HUES64 (cell line): ENCODE measurements at regions not wholly inside any gene's neighbourhood (a gene's known extent, or its start where the extent isn't known, plus 50 kb on each side); places are given as distances from the start of the nearest gene placed in this dataset.

Source experiments
- H3K27ac ChIP-seq: 2 replicates; pipeline ENCODE4 v1.7.0; 2013; ENCODE audit warnings: low read depth, low read length, inconsistent platforms
- H3K27me3 ChIP-seq: 2 replicates; pipeline ENCODE4 v1.6.1; 2013; ENCODE audit warnings: mild to moderate bottlenecking, low read length; ENCODE audit not compliant: insufficient read depth
- H3K36me3 ChIP-seq: 2 replicates; pipeline ENCODE4 v1.6.1; 2013; ENCODE audit warnings: mild to moderate bottlenecking, low read length; ENCODE audit not compliant: insufficient read depth
- H3K4me1 ChIP-seq: 2 replicates; pipeline ENCODE4 v1.6.1; 2013; ENCODE audit warnings: mild to moderate bottlenecking, low read length, moderate library complexity; ENCODE audit not compliant: insufficient read depth
- H3K4me3 ChIP-seq: 2 replicates; pipeline ENCODE4 v1.5.1; 2013; ENCODE audit warnings: mild to moderate bottlenecking, low read length, moderate library complexity
- H3K9ac ChIP-seq: 2 replicates; pipeline ENCODE4 v1.6.1; 2013; ENCODE audit warnings: mild to moderate bottlenecking, low read depth, low read length
- H3K9me3 ChIP-seq: 2 replicates; pipeline ENCODE4 v1.6.1; 2013; ENCODE audit warnings: low read depth, low read length; ENCODE audit not compliant: insufficient read depth
- WGBS: fragments of 150-250, 120-280 bp; methylation state at CpG from one replicate; pipeline ENCODE4 v1.1.7; 2013; ENCODE audit warnings: missing lambda C conversion rate; 5-methylcytosine and 5-hydroxymethylcytosine counted together

GRCh38 chr3:25338158-25338725 lies 89.8 kb upstream of the RARB start:
- Histone ChIP-seq H3K9ac (no peak overlapping the region), H3K4me1 (no peaks in the 10 kb centered on the region; the same call in 1 of the 2 replicates), H3K36me3 (no peaks in the 10 kb centered on the region), H3K27ac (no peak overlapping the region), H3K9me3 (no peaks in the 10 kb centered on the region), H3K27me3 (no peaks in the 10 kb centered on the region), H3K4me3 (no peak overlapping the region)
- WGBS: 79% methylated on average over 1 of the region's 1 CpG

- no peak overlapping the region for H3K4me3 ChIP-seq
- H3K9ac ChIP-seq: no peak overlapping the region
- no peaks in the 10 kb centered on the region for H3K9me3 ChIP-seq
- no peaks in the 10 kb centered on the region for H3K27me3 ChIP-seq
- H3K27ac ChIP-seq: no peak overlapping the region
- no peaks in the 10 kb centered on the region; the same call in 1 of the 2 replicates for H3K4me1 ChIP-seq
- 95% methylated on average over 9 of the region's 9 CpGs for WGBS
- H3K36me3 ChIP-seq: no peaks in the 10 kb centered on the region
These were observed 88.8 kb upstream of the RARB start for GRCh38 chr3:25339225-25339624.

GRCh38 chr3:25344670-25345069 lies 83.4 kb upstream of the RARB start:
- Histone ChIP-seq H3K4me3 (no peak overlapping the region), H3K27ac (no peak overlapping the region), H3K27me3 (no peaks in the 10 kb centered on the region), H3K4me1 (no peaks in the 10 kb centered on the region; the same call in 1 of the 2 replicates), H3K9ac (no peak overlapping the region), H3K36me3 (no peaks in the 10 kb centered on the region), H3K9me3 (no peaks in the 10 kb centered on the region)
- WGBS: 88% methylated on average over 1 of the region's 1 CpG

- H3K4me1 ChIP-seq: no peaks in the 10 kb centered on the region
- H3K27me3 ChIP-seq: no peaks in the 10 kb centered on the region
- no peak overlapping the region for H3K4me3 ChIP-seq
- WGBS: 92% methylated on average over 6 of the region's 6 CpGs
- no peak overlapping the region for H3K27ac ChIP-seq
- H3K9me3 ChIP-seq: no peaks in the 10 kb centered on the region
- no peak overlapping the region for H3K9ac ChIP-seq
- no peaks in the 10 kb centered on the region for H3K36me3 ChIP-seq
These were observed 79.0 kb upstream of the RARB start for GRCh38 chr3:25349095-25349494.

GRCh38 chr3:25349828-25350724 lies 78.0 kb upstream of the RARB start:
- Histone ChIP-seq H3K9me3 (no peaks in the 10 kb centered on the region), H3K36me3 (no peaks in the 10 kb centered on the region), H3K4me3 (no peak overlapping the region), H3K27ac (no peak overlapping the region), H3K27me3 (no peaks in the 10 kb centered on the region), H3K4me1 (no peaks in the 10 kb centered on the region), H3K9ac (no peak overlapping the region)
- WGBS: 94% methylated on average over 3 of the region's 6 CpGs

- Histone ChIP-seq H3K9ac (no peak overlapping the region), H3K27ac (no peak overlapping the region), H3K36me3 (no peaks in the 10 kb centered on the region), H3K4me3 (no peak overlapping the region), H3K27me3 (no peaks in the 10 kb centered on the region), H3K9me3 (no peaks in the 10 kb centered on the region), H3K4me1 (no peaks in the 10 kb centered on the region)
- 93% methylated on average over 5 of the region's 5 CpGs for WGBS
These were observed 77.3 kb upstream of the RARB start for GRCh38 chr3:25350725-25351114.

GRCh38 chr3:25354071-25354470 lies 74.0 kb upstream of the RARB start:
- H3K36me3 ChIP-seq: no peaks in the 10 kb centered on the region
- no peak overlapping the region for H3K9ac ChIP-seq
- WGBS: 94% methylated on average over 1 of the region's 3 CpGs
- H3K27ac ChIP-seq: no peak overlapping the region
- H3K27me3 ChIP-seq: no peaks in the 10 kb centered on the region
- H3K4me1 ChIP-seq: no peaks in the 10 kb centered on the region
- H3K4me3 ChIP-seq: no peak overlapping the region
- no peaks in the 10 kb centered on the region for H3K9me3 ChIP-seq

- Histone ChIP-seq H3K36me3 (no peaks in the 10 kb centered on the region), H3K9me3 (no peaks in the 10 kb centered on the region), H3K9ac (no peak overlapping the region), H3K27ac (no peak overlapping the region), H3K27me3 (no peaks in the 10 kb centered on the region), H3K4me1 (no peaks in the 10 kb centered on the region), H3K4me3 (no peak overlapping the region)
- WGBS: 86% methylated on average over 3 of the region's 4 CpGs
These were observed 72.8 kb upstream of the RARB start for GRCh38 chr3:25355034-25355885.

GRCh38 chr3:25355998-25356397 lies 72.1 kb upstream of the RARB start:
- no peaks in the 10 kb centered on the region for H3K4me1 ChIP-seq
- H3K9ac ChIP-seq: no peak overlapping the region
- no peaks in the 10 kb centered on the region for H3K36me3 ChIP-seq
- 82% methylated on average over 2 of the region's 3 CpGs for WGBS
- no peaks in the 10 kb centered on the region for H3K27me3 ChIP-seq
- no peak overlapping the region for H3K4me3 ChIP-seq
- no peak overlapping the region for H3K27ac ChIP-seq
- H3K9me3 ChIP-seq: no peaks in the 10 kb centered on the region

GRCh38 chr3:25362118-25362517 lies 65.9 kb upstream of the RARB start:
- H3K36me3 ChIP-seq: no peaks in the 10 kb centered on the region
- WGBS: 90% methylated on average over 7 of the region's 7 CpGs

GRCh38 chr3:25365636-25366035 lies 62.4 kb upstream of the RARB start:
- no peaks in the 10 kb centered on the region for H3K9me3 ChIP-seq

More at GRCh38 chr3:25362118-25362517, 65.9 kb upstream of the RARB start:
- Histone ChIP-seq H3K9me3 (no peaks in the 10 kb centered on the region), H3K27me3 (no peaks in the 10 kb centered on the region), H3K4me3 (no peak overlapping the region), H3K4me1 (no peaks in the 10 kb centered on the region), H3K27ac (no peak overlapping the region), H3K9ac (no peak overlapping the region)

More at GRCh38 chr3:25365636-25366035, 62.4 kb upstream of the RARB start:
- Histone ChIP-seq H3K4me1 (no peaks in the 10 kb centered on the region), H3K9ac (no peak overlapping the region), H3K27me3 (no peaks in the 10 kb centered on the region), H3K4me3 (no peak overlapping the region), H3K27ac (no peak overlapping the region), H3K36me3 (no peaks in the 10 kb centered on the region)
- WGBS: 88% methylated on average over 1 of the region's 1 CpG
